ENCODE measurements at regions not wholly inside any gene's neighbourhood (a gene's known extent, or its start where the extent isn't known, plus 50 kb on each side); places are given as distances from the start of the nearest gene placed in this dataset.

GRCh38 chr20:40449144-40449690 is 239.8 kb downstream of the MAFB start:
- DNase-seq (ENCODE audit: low read depth), result no peak

GRCh38 chr20:40446888-40447287 is 242.1 kb downstream of the MAFB start:
- DNase-seq (ENCODE audit: low read depth), result no peak

GRCh38 chr20:40444516-40444915 is 244.5 kb downstream of the MAFB start:
- no peak for DNase-seq (ENCODE audit: low read depth)

GRCh38 chr20:40443753-40444152 is 245.3 kb downstream of the MAFB start:
- DNase-seq (ENCODE audit: low read depth), result no peak

GRCh38 chr20:40442181-40442963 is 246.7 kb downstream of the MAFB start:
- DNase-seq (ENCODE audit: low read depth), result no peak

- DNase-seq (ENCODE audit: low read depth), result no peak
Observed at GRCh38 chr20:40441771-40442170, 247.3 kb downstream of the MAFB start.

GRCh38 chr20:40438161-40438830 is 250.7 kb downstream of the MAFB start:
- DNase-seq (ENCODE audit: low read depth), result no peak

GRCh38 chr20:40436011-40436410 is 253.0 kb downstream of the MAFB start:
- DNase-seq (ENCODE audit: low read depth), result no peak

- no peak for DNase-seq (ENCODE audit: low read depth)
Observed at GRCh38 chr20:40435146-40435895, 253.7 kb downstream of the MAFB start.

- no peak for DNase-seq (ENCODE audit: low read depth)
Observed at GRCh38 chr20:40434122-40434521, 254.9 kb downstream of the MAFB start.

- no peak for DNase-seq (ENCODE audit: low read depth)
Observed at GRCh38 chr20:40433341-40433861, 255.6 kb downstream of the MAFB start.

- no peak for DNase-seq (ENCODE audit: low read depth)
Observed at GRCh38 chr20:40431611-40432010, 257.4 kb downstream of the MAFB start.

GRCh38 chr20:40431112-40431511 is 257.9 kb downstream of the MAFB start:
- no peak for DNase-seq (ENCODE audit: low read depth)

- no peak for DNase-seq (ENCODE audit: low read depth)
Observed at GRCh38 chr20:40427026-40427425, 262.0 kb downstream of the MAFB start.

- DNase-seq (ENCODE audit: low read depth), result no peak
Observed at GRCh38 chr20:40424695-40425094, 264.3 kb downstream of the MAFB start.

- no peak for DNase-seq (ENCODE audit: low read depth)
Observed at GRCh38 chr20:40422656-40423055, 266.4 kb downstream of the MAFB start.

- no peak for DNase-seq (ENCODE audit: low read depth)
Observed at GRCh38 chr20:40416274-40416673, 272.8 kb downstream of the MAFB start.

GRCh38 chr20:40414843-40415615 is 274.0 kb downstream of the MAFB start:
- DNase-seq (ENCODE audit: low read depth), result no peak

- no peak for DNase-seq (ENCODE audit: low read depth)
Observed at GRCh38 chr20:40410028-40410427, 279.0 kb downstream of the MAFB start.

GRCh38 chr20:40397467-40397866 is 291.6 kb downstream of the MAFB start:
- no peak for DNase-seq (ENCODE audit: low read depth)

- no peak for DNase-seq (ENCODE audit: low read depth)
Observed at GRCh38 chr20:40393197-40394079, 295.6 kb downstream of the MAFB start.

All from activated T-helper 9 cell treated with anti-CD3 and anti-CD28 coated beads, Interleukin-2, amount 50 U/mL, for 16 hours (primary cell).